Right atrium auricular region (tissue), 2 donors: ENCODE measurements at regions not wholly inside any gene's neighbourhood (a gene's known extent, or its start where the extent isn't known, plus 50 kb on each side); places are given as distances from the start of the nearest gene placed in this dataset.
A peak's percentile ranks its signal among the peaks of the same experiment; 100 is the strongest.

Source experiments
- DNase-seq: peaks from one replicate; pipeline ENCODE4 v3.0.0-alpha.2; 2019; ENCODE audit warnings: low spot score
- H3K27ac ChIP-seq, 2 donors: fragments of 200-600 bp; sonication (generic); 1 replicate in 1 of 2; 2 replicates in 1 of 2; pipeline ENCODE4 v1.5.1; 2016 to 2019
- H3K27me3 ChIP-seq, 2 donors: fragments of 200-600 bp; sonication (generic); one replicate each; pipeline versions ENCODE4 v1.5.1 to v1.6.0; 2017 to 2019
- H3K36me3 ChIP-seq: fragments of 200-600 bp; sonication (generic); one replicate; pipeline ENCODE4 v1.5.1; 2016
- H3K4me1 ChIP-seq, 2 donors: fragments of 200-600 bp; sonication (generic); one replicate each; pipeline versions ENCODE4 v1.5.1 to v1.6.0; 2017 to 2019
- H3K4me3 ChIP-seq, 2 donors: fragments of 200-600 bp; sonication (generic); 1 replicate in 1 of 2; 2 replicates in 1 of 2; pipeline ENCODE4 v1.5.1; 2017 to 2019; ENCODE audit warnings: mild to moderate bottlenecking in 1 of 2, moderate library complexity in 1 of 2
- H3K9me3 ChIP-seq, 2 donors: fragments of 200-600 bp; sonication (generic); one replicate each; pipeline ENCODE4 v1.5.1; 2019
- TF ChIP-seq, protein P1 (sequence below), 2 donors: fragments of 200-600 bp; sonication (generic); IDR thresholded peaks; one replicate each; pipeline ENCODE4 v1.5.1; 2019; ENCODE audit warnings: antibody characterized with exemption in 2 of 2

DNA sequence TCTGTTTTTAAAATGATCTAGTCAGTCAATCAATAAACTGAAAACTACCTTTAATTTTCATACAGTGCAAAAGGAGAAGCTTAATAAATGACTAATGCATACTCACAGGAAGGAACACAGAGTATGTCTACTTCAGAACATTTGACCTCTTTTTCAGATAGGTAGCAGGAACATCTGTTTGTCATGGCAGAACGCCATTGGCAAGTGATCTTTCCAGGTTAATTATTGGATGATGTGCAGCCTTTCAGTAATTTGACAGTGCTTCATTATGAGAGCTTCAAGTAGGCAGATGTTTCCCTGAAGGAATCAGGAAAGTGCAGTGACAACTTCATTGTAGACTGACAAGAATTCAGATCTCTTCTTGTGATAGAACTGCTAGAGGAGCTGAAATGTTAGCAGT, 325.0 kb downstream of the OTOL1 start:
- Histone ChIP-seq H3K4me3 (no peak overlapping the region), H3K36me3 (no peaks in the 10 kb centered on the region), H3K4me1 (no peaks in the 10 kb centered on the region), H3K27ac (no peak overlapping the region), H3K9me3 (no peaks in the 10 kb centered on the region), H3K27me3 (no peaks in the 10 kb centered on the region)
- no peak for DNase-seq
- TF ChIP-seq, protein P1, sequence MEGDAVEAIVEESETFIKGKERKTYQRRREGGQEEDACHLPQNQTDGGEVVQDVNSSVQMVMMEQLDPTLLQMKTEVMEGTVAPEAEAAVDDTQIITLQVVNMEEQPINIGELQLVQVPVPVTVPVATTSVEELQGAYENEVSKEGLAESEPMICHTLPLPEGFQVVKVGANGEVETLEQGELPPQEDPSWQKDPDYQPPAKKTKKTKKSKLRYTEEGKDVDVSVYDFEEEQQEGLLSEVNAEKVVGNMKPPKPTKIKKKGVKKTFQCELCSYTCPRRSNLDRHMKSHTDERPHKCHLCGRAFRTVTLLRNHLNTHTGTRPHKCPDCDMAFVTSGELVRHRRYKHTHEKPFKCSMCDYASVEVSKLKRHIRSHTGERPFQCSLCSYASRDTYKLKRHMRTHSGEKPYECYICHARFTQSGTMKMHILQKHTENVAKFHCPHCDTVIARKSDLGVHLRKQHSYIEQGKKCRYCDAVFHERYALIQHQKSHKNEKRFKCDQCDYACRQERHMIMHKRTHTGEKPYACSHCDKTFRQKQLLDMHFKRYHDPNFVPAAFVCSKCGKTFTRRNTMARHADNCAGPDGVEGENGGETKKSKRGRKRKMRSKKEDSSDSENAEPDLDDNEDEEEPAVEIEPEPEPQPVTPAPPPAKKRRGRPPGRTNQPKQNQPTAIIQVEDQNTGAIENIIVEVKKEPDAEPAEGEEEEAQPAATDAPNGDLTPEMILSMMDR (IDR thresholded peaks at IDR 0.05), result no peak

DNA sequence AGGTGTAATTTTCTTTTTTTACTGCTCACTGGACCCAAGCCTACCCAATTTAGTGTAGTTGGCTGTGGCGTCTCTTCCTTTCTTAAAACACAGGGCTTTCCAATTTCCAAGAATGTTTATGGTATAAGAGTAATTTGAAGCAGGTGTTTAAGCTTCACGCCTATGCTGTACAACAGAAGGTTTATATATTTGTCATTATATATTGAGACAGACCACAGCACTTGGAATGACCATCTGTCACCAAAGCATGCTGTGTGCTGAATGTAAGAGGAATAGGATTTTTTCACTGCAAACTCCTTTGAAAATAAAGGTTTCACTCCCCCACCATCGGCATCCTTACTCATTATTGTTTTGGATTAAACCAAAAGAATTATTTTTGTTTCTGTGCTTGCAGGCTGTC, 325.7 kb downstream of the OTOL1 start:
- Histone ChIP-seq H3K36me3 (no peaks in the 10 kb centered on the region), H3K9me3 (no peaks in the 10 kb centered on the region), H3K27ac (no peak overlapping the region), H3K4me1 (no peaks in the 10 kb centered on the region), H3K27me3 (no peaks in the 10 kb centered on the region), H3K4me3 (no peak overlapping the region)
- no peak for DNase-seq
- TF ChIP-seq, protein P1 (IDR thresholded peaks at IDR 0.05), result no peak

DNA sequence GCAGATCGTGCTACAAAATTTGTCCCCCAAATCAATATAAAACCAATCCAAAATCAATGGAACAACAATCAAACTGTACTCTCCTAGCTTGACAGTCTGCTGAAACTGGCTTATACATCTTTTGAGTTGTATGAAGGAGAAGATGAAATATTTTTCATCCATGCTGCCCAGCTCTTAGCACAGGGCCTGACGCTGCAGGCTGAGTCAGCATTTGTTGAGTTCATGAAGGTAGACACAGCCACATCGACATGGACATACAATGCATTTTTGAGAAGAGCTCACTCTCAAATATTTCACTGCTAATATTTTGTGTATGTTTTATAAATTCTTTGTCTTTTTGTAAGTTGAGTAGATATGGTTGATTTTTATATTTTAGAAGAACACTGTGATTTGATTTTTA, 327.3 kb downstream of the OTOL1 start:
- no peak overlapping the region for H3K27ac ChIP-seq
- no peaks in the 10 kb centered on the region for H3K27me3 ChIP-seq
- no peaks in the 10 kb centered on the region for H3K36me3 ChIP-seq
- no peak overlapping the region for H3K4me3 ChIP-seq
- H3K4me1 ChIP-seq, result no peaks in the 10 kb centered on the region
- TF ChIP-seq, protein P1 (IDR thresholded peaks at IDR 0.05), result no peak
- H3K9me3 ChIP-seq, result no peaks in the 10 kb centered on the region
- no peak for DNase-seq

DNA sequence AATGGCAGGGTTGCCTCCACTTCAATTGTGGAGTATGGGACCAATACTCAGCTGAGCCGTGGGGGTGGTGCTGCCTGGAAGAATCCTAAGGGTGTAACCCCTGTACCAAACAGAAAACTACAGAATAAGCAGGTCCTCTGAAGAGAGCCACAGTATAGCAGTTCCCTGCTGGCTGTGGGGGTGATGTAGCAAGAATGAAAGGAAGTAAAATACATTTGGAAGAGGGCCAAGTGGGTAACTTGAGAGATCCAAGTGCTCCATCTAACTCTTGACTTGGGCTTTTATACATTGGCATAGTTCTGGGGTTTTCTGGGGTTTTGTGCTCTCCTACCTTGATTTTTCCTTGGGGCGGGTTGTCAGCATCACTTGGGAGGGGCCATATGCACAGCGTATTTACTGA, 341.4 kb downstream of the OTOL1 start:
- TF ChIP-seq, protein P1 (IDR thresholded peaks at IDR 0.05), result no peak
- no peak for DNase-seq
- Histone ChIP-seq H3K4me3 (no peak overlapping the region), H3K36me3 (no peaks in the 10 kb centered on the region), H3K9me3 (no peaks in the 10 kb centered on the region), H3K27ac (no peak overlapping the region), H3K4me1 (no peaks in the 10 kb centered on the region), H3K27me3 (no peaks in the 10 kb centered on the region)

DNA sequence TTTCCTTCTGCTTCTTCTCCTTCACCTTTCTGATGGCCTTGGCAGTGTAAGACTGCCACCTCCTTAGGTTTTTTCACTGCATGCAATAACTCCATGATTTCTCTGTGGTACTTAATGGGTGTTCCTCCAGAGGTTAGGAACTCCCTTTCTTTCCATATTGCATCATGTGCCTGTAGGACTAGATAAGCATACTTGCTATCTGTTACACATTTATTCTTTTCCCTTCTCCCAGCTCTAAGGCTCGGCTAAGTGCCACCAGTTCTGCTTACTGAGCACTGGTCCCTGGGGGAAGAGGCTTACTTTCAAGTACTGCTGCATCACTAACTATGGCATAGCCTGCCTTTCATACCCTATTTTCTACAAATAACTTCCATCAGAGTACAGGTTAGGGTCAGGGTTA, 351.8 kb downstream of the OTOL1 start:
- no peak for DNase-seq
- TF ChIP-seq, protein P1 (IDR thresholded peaks at IDR 0.05), result no peak
- no peaks in the 10 kb centered on the region for H3K36me3 ChIP-seq
- no peak overlapping the region for H3K27ac ChIP-seq
- no peaks in the 10 kb centered on the region for H3K4me1 ChIP-seq
- no peaks in the 10 kb centered on the region for H3K9me3 ChIP-seq
- H3K4me3 ChIP-seq, result no peak overlapping the region
- no peaks in the 10 kb centered on the region for H3K27me3 ChIP-seq

DNA sequence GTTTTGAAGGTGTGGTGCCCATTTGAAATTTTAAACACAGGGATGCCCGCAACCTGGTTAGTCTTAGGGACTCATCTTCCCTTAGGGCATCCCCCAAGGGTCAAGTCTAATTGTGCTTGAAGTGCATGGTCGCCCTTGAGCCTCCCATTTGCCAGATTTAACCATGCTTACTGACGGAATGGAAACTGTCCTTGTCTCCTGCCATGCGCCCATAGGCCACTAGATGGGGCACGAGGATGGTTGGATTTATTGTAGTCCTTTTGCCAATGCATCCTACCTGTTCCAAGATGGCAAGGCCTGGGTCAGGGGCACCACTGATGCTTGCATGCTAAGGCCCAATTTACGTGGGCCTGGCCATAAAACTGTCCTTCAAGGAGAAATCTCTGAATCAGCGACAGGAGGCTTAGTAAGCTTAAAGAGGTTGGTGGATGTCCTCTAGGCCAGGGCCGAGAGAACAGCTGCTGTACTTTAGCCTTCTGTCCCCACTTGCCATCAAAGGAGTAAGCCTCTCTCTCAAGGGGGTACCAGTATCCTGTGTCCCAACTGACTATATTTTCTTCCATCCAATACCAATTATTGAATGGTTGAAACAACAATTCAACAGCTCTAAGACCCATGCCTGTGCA, 355.4 kb downstream of the OTOL1 start:
- TF ChIP-seq, protein P1 (IDR thresholded peaks at IDR 0.05), result peak; percentile 57 to 70
- no peak for DNase-seq

More for the DNA sequence above, 355.4 kb downstream of the OTOL1 start:
- Histone ChIP-seq H3K27me3 (no peaks in the 10 kb centered on the region), H3K9me3 (no peaks in the 10 kb centered on the region), H3K27ac (no peak overlapping the region), H3K4me3 (no peak overlapping the region), H3K36me3 (no peaks in the 10 kb centered on the region), H3K4me1 (no peaks in the 10 kb centered on the region)
